Brain microvascular endothelial cell (primary cell): ENCODE measurements at regions not wholly inside any gene's neighbourhood (a gene's known extent, or its start where the extent isn't known, plus 50 kb on each side); places are given as distances from the start of the nearest gene placed in this dataset.

Experiments used
- DNase-seq: peaks from one replicate; pipeline ENCODE4 v3.0.0-alpha.2; 2020
- H3K27ac ChIP-seq: fragments of 250-450 bp; sonication (Bioruptor Pico); 2 replicates; pipeline ENCODE4 v1.5.1; 2020; ENCODE audit warnings: mild to moderate bottlenecking, moderate library complexity
- H3K27me3 ChIP-seq: fragments of 250-450 bp; sonication (Bioruptor Pico); replicated peaks from 2 replicates; pipeline ENCODE4 v1.5.1; 2020; ENCODE audit warnings: mild to moderate bottlenecking
- H3K36me3 ChIP-seq: fragments of 250-450 bp; sonication (Bioruptor Pico); replicated peaks from 2 replicates; pipeline ENCODE4 v1.5.1; 2020; ENCODE audit warnings: mild to moderate bottlenecking
- H3K4me3 ChIP-seq: 2 replicates; pipeline ENCODE4 v1.5.1; 2011; ENCODE audit warnings: low read depth, mild to moderate bottlenecking, control low read depth, low read length, moderate library complexity
- in situ Hi-C: cut with HindIII; loops from 2 replicates; pipeline ENCODE4 v1.10.0; 2017; ENCODE audit warnings: low sequenced_read_pairs, low pct_ligation_motif_present
- TF ChIP-seq, protein P1 (sequence below): IDR thresholded peaks from 2 replicates; pipeline ENCODE4 v1.5.1; 2011; ENCODE audit warnings: low read depth, mild to moderate bottlenecking, moderate library complexity, low read length, control low read depth, inconsistent platforms; ENCODE audit errors: missing control alignments

DNA sequence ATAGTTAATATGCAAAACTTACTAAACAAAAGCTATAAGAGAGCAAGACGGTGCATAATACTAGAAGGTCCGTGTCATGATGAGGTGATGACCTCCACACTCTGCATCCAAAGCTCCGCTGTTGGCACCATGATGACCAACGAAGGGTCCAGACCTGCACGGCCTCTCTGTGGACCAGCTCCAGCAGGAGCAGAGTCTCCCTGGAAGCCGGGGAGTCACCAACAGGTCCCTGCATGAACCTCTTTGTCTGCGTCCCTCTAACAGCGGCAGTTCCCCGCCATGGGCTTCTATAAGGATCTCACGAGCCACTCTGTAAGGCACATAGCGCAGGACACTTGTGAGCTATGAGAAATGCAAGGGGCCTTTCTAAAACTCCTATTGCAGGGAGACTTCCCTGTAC is 517.3 kb downstream of the BRD1 start:
- TF ChIP-seq, protein P1, sequence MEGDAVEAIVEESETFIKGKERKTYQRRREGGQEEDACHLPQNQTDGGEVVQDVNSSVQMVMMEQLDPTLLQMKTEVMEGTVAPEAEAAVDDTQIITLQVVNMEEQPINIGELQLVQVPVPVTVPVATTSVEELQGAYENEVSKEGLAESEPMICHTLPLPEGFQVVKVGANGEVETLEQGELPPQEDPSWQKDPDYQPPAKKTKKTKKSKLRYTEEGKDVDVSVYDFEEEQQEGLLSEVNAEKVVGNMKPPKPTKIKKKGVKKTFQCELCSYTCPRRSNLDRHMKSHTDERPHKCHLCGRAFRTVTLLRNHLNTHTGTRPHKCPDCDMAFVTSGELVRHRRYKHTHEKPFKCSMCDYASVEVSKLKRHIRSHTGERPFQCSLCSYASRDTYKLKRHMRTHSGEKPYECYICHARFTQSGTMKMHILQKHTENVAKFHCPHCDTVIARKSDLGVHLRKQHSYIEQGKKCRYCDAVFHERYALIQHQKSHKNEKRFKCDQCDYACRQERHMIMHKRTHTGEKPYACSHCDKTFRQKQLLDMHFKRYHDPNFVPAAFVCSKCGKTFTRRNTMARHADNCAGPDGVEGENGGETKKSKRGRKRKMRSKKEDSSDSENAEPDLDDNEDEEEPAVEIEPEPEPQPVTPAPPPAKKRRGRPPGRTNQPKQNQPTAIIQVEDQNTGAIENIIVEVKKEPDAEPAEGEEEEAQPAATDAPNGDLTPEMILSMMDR: no peak
- DNase-seq: no peak
- Histone ChIP-seq H3K36me3 (no peaks in the 10 kb centered on the region), H3K4me3 (no peak overlapping the region), H3K27ac (no peak overlapping the region), H3K27me3 (no peaks in the 10 kb centered on the region)
- in situ Hi-C loops: no loop called here

DNA sequence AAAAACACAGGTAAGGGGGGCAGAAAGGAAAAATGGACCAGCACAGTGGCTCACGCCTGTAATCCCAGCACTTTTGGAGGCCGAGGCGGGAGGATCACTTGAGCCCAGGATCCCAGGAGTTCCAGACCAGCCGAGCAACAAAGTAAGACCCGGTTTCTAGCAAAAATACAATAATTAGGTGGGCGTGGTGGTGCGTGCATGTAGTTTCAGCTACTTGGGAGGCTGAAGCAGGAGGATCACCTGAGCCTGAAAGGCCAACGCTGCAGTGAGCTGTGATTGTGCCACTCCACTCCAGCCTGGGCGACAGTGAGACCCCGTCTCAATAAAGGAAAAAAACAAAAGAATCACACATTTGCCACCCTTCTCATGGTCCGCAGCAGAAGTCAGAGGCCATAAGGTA is 519.4 kb downstream of the BRD1 start:
- no peak for DNase-seq
- Histone ChIP-seq H3K36me3 (no peaks in the 10 kb centered on the region), H3K27ac (no peak overlapping the region), H3K27me3 (no peaks in the 10 kb centered on the region), H3K4me3 (no peak overlapping the region)
- TF ChIP-seq, protein P1: no peak
- in situ Hi-C loops: no loop called here

DNA sequence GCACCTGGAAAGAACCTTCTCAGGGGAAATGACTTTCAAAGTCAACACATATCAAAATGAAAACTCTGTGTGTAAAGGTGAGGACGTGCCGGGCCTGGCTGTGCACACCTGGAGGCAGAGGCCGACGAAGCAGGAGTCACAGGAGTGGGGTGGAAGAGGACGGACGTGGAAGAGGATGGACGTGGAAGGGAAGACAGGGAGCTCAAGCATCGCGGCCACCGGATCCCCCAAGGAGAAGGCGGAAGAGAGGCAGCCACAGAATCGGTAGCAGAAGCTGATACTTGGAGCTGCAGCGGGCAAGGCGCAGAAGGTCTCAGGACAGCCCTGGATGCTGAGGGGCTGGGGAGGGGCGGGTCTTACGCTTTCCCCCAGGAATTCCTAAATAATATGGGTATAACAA is 519.8 kb downstream of the BRD1 start:
- Histone ChIP-seq H3K36me3 (no peaks in the 10 kb centered on the region), H3K27me3 (no peaks in the 10 kb centered on the region), H3K4me3 (no peak overlapping the region), H3K27ac (no peak overlapping the region)
- in situ Hi-C loops: no loop called here
- TF ChIP-seq, protein P1: no peak
- DNase-seq: no peak

DNA sequence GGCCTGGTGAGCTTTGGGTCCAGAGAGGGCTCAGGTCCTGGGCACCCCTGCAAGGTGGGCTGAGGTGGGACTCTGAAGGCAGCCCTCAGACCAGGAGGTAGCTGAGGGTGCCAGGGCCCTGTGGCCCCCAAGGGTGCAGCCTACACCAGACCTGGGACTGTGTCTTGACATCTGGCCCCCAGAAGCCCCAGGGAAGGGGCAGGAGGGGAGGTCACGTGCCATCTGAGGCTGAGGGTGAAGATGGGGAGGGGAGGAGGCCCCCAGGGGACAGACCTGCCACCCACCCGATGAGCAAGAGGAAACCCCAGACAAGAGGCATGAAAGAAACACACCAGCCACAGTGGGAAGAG is 520.2 kb downstream of the BRD1 start:
- TF ChIP-seq, protein P1: no peak
- H3K27me3 ChIP-seq: no peaks in the 10 kb centered on the region
- no peaks in the 10 kb centered on the region for H3K36me3 ChIP-seq
- in situ Hi-C loops: no loop called here
- no peak for DNase-seq
- no peak overlapping the region for H3K27ac ChIP-seq
- H3K4me3 ChIP-seq: no peak overlapping the region

DNA sequence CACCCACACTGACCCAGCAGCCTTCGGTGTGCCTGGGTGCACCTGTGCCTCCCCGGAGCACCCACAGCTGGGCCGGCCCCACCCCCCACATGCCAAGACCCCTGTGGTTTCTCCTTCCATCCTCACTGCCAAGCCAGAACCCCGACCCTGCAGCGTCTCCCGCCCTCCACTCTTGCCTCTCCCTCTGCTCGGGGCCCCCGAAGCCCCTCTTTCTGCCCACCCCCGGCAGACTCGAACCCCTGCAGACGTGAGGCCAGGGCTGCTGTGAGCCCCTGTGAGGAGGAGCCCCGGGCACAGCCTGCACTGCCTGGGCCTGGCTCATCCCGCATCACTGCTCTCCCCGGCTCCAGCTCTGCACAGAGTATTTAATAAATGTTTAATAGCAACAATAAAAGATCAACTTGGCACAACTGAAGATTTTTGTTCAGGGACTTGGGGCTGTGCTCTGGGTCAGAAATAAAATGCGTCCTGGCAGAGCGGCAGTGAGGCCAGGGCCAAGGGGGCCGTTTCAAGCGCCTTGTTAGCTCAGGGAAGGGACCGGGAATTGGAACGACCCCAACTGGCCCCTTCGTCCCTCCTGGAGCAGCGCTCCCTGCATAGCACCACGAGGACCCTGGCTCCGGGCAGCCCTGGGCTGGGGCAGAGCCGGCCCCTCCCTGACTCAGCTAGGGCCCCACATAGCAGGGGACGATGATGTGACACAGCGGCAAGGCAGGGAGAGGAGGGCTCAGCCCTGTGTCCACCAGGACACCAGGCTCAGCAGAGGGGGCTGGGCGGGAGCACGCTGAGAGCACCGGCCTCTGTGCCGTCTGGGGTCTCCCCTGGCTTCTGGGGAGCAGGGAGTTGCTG is 520.8 kb downstream of the BRD1 start:
- H3K36me3 ChIP-seq: no peaks in the 10 kb centered on the region
- H3K27ac ChIP-seq: no peak overlapping the region

More for the DNA sequence above, 520.8 kb downstream of the BRD1 start:
- TF ChIP-seq, protein P1: no peak
- DNase-seq: no peak
- Histone ChIP-seq H3K27me3 (no peaks in the 10 kb centered on the region), H3K4me3 (no peak overlapping the region)
- in situ Hi-C loops: no loop called here
